GM19239 (cell line): ENCODE measurements at regions not wholly inside any gene's neighbourhood (a gene's known extent, or its start where the extent isn't known, plus 50 kb on each side); places are given as distances from the start of the nearest gene placed in this dataset.

Experiments used
- DNase-seq: peaks from one replicate; pipeline ENCODE4 v3.0.0; 2011; ENCODE audit warnings: low spot score; ENCODE audit not compliant: insufficient read length
- FAIRE-seq: peaks from 2 replicates; lab custom pipeline; 2011; peaks lifted over from hg19 to GRCh38; lab: Jason Lieb, UNC

DNA sequence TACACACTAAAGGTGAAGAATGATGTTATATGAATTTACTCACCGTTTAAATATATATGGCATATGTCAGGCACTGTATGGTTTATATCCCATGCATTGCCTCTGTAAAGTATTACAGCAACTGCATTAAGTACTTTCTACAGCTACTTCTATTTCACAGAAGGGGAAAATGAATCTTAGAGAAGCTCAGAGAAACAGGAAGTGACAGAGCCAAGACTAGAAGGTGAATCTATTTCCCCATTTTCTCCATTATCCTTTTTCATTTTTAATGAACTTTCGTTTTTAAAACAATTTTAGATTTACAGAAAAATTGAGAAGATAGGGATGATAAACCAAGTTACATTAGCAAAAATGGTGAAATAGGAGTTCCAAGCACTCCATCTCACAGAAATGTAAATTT lies 863.3 kb downstream of the UQCRFS1 start:
- no peak for DNase-seq
- no peak for FAIRE-seq

DNA sequence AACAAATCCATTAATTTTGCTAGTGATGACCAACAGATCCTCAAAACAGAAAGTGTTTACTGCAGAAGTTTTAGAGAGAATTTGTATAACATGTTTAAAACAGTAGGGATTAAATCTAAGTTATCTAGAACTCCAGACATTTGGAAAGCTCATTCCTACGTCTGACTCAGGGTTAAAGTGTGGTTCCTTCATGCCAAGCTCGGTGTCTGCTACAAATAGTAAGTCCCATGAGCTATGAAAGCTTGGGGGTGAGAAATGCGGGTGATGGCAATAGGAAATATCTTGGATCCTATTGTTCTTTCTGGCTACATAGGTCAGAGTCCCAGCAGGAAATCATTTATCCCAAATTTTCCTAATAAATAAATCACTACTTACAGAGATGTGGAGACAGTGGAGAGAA lies 867.1 kb downstream of the UQCRFS1 start:
- FAIRE-seq (no peak), DNase-seq (no peak)

DNA sequence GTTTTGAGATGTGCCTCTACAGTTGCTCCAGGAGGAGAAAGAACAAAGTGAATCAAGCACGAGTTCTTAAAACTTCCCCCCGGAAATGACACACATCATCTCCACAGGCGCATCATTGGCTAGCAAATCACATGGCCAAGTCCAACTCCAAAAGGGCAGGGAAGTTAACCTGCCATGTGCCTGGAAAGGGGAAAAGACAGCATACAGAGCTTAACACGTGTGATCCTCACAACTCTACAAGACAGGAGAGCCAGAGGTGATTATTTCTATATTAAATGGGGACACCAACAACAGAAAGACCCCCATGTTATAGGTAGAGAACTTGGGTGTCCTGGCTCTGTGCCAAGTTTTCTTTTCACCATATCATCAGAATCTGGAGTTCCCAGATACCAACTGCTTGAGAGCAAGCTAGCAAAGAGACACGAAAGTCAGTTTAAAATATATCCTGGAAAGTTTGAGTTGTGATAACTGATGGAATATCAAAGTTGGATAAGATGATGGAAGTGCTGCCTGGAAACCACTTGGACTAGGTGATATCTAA lies 871.1 kb downstream of the UQCRFS1 start:
- DNase-seq: no peak
- no peak for FAIRE-seq

DNA sequence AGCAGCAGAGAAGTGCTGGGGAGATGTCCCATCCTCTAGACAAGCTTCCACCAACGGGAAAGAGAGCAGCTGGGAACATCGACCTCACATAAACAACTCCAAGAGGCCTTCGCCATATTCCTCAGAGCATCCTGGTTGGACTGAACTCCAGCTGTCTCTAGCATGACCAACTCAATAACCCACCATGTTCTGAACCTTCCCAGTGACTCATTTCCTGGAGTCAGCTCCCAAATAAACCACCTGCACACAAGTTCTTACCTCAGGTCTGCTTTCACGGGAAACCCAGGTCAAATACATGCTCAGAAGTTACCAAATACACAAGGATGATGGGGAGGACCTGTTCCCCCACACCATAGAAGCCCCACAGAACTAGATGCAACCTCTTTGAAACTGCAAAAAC lies 878.5 kb downstream of the UQCRFS1 start:
- FAIRE-seq: no peak
- DNase-seq: no peak

DNA sequence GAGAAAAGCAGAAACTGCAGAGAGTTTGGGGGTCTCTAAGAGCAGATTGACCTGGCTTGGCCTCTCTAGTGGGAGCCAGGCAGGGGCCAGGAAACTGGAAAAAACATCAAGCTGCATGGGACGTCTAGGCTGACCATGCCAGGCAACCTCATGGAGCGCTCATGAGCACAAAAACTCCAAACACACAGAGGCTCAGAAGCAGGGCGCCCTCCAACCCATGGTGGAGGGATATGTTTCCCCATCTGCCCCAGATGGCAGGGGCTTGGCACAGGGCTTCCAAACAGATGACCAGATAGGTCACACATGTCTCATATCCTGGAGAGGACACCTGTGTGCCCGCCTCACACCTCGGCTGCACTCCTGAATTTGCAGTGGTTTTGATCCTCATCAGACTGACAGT lies 879.0 kb downstream of the UQCRFS1 start:
- FAIRE-seq (no peak), DNase-seq (no peak)

DNA sequence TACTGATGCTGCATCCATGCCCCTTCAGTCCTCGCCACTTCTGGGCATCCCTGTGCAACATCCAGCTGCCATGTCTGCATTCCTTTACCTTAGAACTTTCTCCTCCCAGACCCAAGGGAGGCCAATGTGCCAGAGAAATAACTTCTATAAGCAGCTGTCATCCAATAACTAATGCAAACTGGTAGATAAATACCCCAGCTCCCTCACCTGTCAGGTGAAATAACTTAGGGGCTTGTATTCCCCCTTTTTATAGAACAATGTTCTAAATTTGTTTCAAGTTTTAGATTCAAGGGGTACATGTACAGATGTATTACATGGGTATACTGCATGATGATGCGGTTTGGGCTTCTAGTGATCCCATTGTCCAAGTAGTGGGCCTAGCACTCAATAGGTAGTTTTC lies 880.1 kb downstream of the UQCRFS1 start:
- no peak for DNase-seq
- no peak for FAIRE-seq

DNA sequence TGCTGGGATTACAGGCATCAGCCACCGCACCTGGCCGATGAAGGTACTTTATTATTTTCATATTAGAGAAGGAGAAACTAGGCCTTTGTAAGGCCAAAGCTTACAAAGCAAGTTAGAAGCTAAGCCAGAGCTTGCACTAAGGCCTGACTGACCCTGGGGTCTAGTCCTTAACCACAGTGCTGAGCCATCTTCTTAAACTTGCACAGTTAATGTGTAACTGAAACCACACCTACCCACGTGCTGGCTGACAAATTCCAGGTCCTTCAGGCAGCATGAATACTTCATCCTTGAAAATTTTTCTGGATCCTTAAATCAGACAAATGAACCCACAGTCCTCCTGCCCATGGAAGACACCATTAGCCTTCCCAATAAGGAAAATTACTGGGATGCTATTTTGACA lies 880.6 kb downstream of the UQCRFS1 start:
- DNase-seq: no peak
- FAIRE-seq: no peak

DNA sequence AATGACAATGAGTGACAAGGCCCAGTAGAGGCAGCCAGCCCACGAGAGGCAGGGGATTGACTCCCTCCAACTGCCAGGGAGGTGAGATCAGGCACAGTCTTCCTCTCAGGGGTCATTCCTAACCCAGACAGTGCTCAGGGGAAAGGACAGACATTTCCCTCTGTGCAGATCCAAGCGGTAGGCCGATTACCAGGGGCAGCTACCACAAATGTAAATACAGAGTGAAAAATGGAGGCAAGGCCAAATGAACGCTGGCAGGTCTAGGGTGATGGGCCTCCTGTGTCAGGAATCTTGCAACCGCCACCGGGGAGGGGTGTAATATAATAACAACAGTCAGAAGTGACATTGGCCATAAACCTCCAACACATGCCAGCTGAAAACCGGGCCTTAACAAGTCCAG lies 881.4 kb downstream of the UQCRFS1 start:
- DNase-seq (no peak), FAIRE-seq (no peak)

DNA sequence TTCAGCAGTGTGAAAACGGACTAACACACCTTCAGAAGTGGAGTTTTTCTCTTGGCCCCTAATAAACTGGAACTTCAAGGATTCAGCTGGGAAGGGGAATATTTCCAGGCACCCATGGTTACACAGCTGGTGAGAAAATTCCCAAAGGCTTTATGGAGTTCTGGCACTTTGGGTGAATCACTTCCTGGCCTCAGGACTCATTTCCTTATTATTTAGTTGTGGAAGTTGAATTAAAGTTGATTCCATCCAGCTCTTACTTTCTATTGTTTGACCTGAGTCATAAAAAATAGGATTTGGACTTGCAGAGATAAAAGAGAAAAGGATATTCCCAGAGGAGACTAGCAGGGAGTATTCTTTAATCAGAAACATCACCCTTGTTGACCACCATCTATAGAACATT lies 882.1 kb downstream of the UQCRFS1 start:
- FAIRE-seq: no peak

DNA sequence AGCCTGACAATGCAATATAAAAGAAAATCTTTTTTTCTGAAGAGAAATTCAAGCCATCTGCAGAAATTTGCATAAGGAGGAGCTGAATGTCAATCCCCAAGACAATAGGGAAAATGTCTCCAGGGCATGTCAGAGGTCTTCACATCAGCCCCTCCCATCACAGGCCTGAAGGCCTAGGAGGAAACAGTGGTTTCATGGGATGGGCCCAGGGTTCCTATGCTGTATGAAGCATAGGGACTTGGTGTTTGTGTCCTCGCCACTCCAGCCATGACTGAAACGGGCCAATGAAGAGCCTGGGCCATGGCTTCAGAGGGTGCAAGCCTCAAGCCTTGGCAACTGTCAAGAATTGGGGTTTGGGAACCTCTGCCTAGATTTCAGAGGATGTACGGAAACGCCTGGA lies 883.5 kb downstream of the UQCRFS1 start:
- FAIRE-seq (no peak), DNase-seq (no peak)

More for the DNA sequence above, 882.1 kb downstream of the UQCRFS1 start:
- no peak for DNase-seq

DNA sequence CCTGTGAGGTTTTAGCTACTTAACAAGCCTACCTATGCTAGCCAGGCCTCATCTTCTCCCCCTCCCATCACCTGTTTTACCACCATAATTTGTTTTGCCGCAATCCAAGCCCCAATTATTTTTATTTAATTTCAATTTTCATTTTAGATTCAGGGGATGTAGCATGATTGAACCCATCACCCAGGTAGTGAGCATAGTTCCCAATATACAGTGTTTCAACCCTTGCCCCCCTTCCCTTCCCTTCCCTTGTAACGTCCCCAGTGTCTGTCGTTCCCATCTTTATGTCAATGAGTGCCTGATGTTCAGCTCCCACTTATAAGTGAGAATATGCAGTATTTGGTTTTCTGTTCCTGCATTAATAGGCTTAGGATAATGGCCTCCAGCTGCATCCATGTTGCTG lies 885.0 kb downstream of the UQCRFS1 start:
- FAIRE-seq (no peak), DNase-seq (no peak)

DNA sequence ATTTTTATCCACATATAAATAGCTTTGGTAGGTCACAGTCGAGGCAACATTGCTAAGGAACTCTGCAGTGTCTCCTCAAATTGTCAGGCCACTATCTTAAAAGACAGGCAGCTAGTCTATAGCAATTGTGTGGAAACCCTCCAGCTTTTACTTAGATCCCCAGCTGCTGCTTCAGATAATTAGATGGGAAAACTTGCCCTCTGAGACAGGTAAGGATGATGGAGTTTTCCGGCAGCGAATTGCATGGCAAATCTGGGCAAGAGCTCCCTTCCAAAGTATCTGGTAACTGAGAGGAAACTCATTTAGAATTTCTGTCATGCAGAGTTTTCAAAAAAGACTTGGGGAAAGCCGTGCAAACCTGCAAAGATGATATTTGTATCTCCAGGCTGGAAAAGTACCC lies 886.2 kb downstream of the UQCRFS1 start:
- FAIRE-seq (no peak), DNase-seq (no peak)

DNA sequence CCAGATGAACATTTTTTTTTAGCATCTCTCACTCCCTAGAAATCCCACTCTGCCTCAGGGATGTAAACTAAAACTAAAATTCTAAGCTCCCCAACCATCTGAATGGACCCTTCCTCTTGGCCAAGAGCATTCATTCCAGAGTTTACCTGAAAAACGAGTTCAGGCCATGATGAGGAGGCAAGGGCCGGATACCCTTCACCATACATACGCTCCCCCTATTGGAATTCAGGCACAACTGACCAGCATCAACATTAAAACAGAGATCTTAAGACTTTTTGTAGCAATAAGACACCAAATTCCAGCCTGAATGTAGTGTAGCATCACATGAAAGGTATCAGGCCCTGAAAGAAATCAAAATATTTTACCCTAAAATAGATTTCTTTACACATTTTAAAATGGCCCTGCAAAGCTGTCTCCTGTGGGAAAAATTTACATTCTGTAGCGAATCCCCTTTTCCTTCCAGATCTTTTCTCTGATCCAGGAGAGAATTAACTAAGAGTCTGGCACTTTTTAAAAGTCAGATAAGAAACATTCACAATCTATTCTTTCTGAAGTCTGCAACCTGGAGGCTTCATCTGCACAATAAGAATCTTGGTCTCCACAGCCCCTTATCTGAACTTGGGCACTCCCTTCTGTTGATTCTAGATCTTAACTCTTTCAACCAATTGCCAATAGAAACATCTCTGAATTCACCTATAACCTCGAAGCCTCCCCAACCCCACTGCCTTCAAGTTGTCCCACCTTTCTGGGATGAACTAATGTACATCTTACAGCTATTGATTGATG lies 888.5 kb downstream of the UQCRFS1 start:
- no peak for DNase-seq
- FAIRE-seq: no peak

DNA sequence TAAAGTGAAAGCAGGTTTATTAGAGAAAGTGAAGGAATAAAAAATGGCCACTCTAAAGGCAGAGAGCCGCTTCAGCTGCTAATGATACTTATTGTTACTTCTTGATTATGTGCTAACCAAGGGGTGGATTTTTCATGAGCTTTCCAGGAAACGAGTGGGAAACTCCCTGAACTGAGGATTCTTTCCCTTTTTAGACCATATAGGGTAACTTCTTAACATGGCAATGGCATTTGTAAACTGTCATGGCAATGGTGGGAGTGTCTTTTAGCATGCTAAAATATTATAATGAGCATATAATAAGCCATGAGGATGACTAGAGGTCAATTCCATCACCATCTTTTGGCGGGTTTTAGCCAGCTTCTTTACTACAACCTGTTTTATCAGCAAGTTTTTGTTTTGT lies 890.0 kb downstream of the UQCRFS1 start:
- DNase-seq: no peak
- no peak for FAIRE-seq

DNA sequence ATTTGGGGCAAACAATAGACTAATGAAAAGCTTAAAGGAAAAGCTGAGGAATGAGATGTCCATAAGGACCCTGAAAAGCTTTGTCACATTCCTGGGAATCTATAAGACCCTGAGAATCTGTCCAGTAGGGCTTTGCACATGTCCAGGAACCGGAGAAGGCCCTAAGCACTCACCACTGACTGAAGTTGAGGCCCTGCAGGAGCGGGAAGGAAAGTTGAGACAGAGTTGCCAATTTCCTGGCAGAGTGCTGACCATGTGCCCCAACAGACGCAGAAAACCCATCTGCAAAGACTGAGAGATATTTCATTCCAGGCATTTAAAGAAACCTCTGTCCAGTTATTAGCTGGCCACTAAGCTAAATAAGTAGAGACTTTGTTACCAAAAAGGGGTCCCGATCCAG lies 890.5 kb downstream of the UQCRFS1 start:
- DNase-seq: no peak
- FAIRE-seq: no peak

DNA sequence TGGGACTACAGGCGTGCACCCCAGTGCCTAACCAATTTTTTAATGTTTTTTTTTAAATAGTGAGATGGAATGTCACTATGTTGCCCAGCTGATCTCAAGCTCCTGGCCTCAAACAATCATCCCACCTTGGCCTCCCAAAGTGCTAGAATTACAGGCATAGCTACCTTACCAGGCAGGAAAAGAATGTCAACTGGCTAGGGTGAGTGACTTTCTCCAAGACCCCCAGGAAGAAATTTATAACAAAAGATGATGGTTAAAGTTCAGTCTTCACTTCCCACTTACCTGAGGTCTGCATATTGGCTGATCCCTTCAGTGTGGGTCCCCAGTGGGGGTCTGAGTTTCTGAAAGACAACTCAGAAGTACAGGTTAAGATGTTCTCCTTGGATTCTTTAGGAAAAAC lies 893.0 kb downstream of the UQCRFS1 start:
- DNase-seq (no peak), FAIRE-seq (no peak)

DNA sequence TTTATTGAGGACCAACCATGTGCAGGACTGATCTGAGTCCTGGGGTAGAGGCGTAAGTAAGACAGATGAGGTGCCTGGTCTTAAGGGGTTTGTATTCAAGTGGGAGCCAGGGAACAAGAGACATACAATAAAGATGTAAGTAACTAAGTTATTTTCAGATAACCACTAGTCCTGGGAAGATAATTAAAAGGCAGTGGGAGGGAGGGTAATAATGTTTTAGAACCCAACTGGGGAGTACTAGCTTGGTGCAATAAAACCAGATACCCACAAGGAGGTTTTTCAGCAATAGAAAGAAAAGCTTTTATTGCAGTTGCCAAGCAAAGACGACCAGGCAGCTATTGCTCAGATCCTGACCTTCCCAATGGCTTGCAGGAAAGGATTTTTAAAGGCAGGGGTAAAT lies 893.7 kb downstream of the UQCRFS1 start:
- FAIRE-seq: no peak
- DNase-seq: no peak

DNA sequence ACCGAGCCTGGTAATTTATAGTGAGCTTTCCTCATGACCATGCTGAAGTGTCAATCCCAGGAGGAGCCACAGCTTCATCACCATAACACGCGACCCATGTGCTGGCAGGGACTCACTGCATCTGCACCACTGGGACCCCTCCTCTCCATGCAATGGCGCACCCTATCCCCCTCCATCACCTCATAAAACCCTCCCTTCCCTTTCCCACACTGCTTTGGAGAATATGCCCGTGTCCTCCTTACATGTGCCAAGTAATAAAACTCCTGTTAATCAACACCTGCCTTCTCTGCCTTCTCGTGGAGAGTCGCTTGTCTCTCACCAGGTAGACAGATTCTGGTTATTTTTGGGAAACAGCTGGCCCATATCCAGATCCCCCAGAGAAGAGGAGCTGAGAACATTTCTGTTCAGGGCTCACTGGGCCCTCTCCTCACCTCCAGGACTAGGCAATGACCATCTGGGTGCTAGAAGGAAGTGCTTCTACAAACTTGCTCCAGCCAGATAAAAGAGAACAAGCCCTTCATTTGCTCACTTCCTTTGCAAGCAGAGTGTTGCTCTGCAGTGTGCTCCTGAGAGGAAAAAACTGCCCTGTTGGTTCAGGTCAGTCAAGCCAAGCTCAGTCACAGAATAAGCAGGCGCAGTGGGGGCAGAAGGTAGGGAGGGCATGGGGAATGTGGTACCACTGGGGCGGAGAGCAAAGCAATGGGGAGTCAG lies 894.3 kb downstream of the UQCRFS1 start:
- DNase-seq: no peak
- no peak for FAIRE-seq

DNA sequence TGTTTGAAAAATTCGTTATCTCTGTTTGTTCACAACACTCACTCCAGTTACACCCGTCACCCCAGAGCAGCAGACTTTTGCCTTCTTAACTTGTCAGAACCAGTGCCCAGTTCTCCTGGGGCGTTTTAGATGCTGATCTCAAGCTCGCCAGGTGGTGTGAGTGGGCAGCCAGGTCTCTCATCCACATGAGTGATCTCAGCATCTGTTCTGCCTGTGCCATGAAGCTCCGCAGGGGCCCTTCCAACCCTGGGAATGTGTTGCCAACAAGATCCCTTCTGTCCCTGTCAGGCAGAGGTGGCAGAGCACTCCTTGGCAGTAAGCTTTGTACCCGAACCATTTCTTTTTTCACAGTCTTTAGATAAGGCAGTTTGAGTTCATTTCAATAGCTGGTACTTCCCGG lies 896.5 kb downstream of the UQCRFS1 start:
- FAIRE-seq (no peak), DNase-seq (no peak)

DNA sequence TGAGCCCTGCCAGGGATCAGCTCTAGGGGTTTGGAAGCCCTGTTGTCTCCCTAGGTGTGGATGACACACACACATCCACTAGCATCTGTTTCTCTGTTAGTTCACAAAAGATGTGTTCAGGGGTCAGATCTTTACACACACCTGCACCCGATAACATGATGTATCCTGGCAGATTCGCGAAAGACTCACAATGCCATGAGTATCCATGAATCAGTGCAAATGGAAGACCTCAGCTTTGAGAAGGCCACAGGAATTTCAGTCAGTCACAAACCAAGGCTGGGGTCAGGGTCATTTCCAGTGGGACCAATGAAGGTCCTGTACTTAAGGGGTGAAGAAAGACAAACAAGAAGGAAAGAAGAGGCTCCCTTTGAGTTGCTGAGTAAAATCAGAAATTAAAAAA lies 898.2 kb downstream of the UQCRFS1 start:
- DNase-seq (no peak), FAIRE-seq (no peak)

DNA sequence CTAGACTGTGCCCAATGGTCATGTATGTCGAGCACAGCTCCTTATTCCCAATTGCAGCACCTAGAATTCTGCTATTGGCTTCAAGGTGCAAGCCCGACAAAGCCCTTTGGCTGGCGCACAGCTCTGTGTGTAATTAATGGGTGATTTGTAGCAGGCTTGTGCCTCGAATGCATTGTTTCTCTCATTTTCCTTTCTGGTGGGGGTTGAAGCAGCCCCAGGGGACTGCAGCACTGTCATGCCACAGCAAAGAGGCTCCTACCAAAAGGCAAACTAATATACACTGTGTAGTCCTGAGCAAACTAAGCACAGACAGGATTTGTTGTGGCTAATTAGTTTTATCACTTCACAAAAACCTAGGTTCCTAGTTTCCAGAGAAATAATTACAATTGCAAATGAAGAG lies 898.7 kb downstream of the UQCRFS1 start:
- no peak for DNase-seq
- FAIRE-seq: no peak

DNA sequence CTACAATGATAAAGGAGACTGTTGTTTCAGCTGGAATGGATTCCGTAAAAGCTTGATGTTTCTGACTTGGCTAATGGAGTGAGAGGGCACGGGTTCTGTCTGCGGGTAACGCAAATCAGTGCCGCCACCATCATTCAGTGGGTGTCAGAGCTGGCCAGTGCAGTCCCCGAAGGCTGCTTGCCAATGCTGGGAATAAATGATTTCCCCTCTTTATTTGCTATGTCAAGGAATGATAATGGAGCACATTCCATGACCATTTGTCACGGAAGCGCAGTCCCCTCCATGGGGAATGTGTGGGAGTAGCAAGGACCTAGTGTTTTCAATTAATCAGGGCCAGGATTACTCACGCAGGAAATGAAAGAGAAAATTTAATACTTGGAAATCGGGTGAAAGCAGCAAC lies 899.3 kb downstream of the UQCRFS1 start:
- DNase-seq: no peak
- no peak for FAIRE-seq
